ENCODE measurements at regions not wholly inside any gene's neighbourhood (a gene's known extent, or its start where the extent isn't known, plus 50 kb on each side); places are given as distances from the start of the nearest gene placed in this dataset.

GRCh38 chr2:193461431-193461934, 1266.8 kb upstream of the TMEFF2 start:
- Histone ChIP-seq H3K27me3 (ENCODE audit: control insufficient read depth in 2 of 2, insufficient read depth in 2 of 2, low read length in 2 of 2) (no peaks in the 10 kb centered on the region), H3K4me1 (ENCODE audit: control insufficient read depth in 1 of 2, insufficient read depth in 2 of 2, low read length in 2 of 2) (no peaks in the 10 kb centered on the region), H2AFZ (ENCODE audit: insufficient read depth, low read depth, low read length, poor library complexity, severe bottlenecking) (no peak overlapping the region), H4K20me1 (ENCODE audit: insufficient read depth, low read length) (no peaks in the 10 kb centered on the region), H3K36me3 (replicated peaks in 1 of 2; ENCODE audit: control insufficient read depth in 1 of 2, insufficient read depth in 2 of 2, low read length in 2 of 2) (no peaks in the 10 kb centered on the region), H3K79me2 (ENCODE audit: insufficient read depth, low read length) (no peaks in the 10 kb centered on the region), H3K9ac (ENCODE audit: insufficient read depth, low read length, poor library complexity, severe bottlenecking) (no peak overlapping the region), H3K4me3 (replicated peaks in 1 of 3; ENCODE audit: low read depth in 2 of 3, low read length in 3 of 3) (no peak overlapping the region), H3K27ac (ENCODE audit: low read depth in 1 of 2, low read length in 2 of 2) (no peak overlapping the region), H3K4me2 (replicated peaks; ENCODE audit: extremely low read depth, low read length, poor library complexity, severe bottlenecking) (no peak overlapping the region), H3K9me3 (replicated peaks in 1 of 2; ENCODE audit: control insufficient read depth in 1 of 2, insufficient read depth in 1 of 2, low read length in 2 of 2) (no peaks in the 10 kb centered on the region)
- no peak for DNase-seq
- H3K4me3 Mint-ChIP-seq: no peak overlapping the region
- peaks cover 0 to 1% (median 0%) of the 10 kb centered on the region in 3 donors for H3K27me3 Mint-ChIP-seq (ENCODE audit: low read depth in 3 of 3)
- no peaks in the 10 kb centered on the region for H3K36me3 Mint-ChIP-seq
- no peaks in the 10 kb centered on the region for H3K4me1 Mint-ChIP-seq
- no CpG with 5 or more reads among the region's 2 CpGs for WGBS (ENCODE audit: insufficient coverage)
- TF ChIP-seq, protein P1, sequence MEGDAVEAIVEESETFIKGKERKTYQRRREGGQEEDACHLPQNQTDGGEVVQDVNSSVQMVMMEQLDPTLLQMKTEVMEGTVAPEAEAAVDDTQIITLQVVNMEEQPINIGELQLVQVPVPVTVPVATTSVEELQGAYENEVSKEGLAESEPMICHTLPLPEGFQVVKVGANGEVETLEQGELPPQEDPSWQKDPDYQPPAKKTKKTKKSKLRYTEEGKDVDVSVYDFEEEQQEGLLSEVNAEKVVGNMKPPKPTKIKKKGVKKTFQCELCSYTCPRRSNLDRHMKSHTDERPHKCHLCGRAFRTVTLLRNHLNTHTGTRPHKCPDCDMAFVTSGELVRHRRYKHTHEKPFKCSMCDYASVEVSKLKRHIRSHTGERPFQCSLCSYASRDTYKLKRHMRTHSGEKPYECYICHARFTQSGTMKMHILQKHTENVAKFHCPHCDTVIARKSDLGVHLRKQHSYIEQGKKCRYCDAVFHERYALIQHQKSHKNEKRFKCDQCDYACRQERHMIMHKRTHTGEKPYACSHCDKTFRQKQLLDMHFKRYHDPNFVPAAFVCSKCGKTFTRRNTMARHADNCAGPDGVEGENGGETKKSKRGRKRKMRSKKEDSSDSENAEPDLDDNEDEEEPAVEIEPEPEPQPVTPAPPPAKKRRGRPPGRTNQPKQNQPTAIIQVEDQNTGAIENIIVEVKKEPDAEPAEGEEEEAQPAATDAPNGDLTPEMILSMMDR (IDR thresholded peaks at IDR 0.05): no peak
- H3K27ac Mint-ChIP-seq: no peak overlapping the region
- peaks cover 0 to 10% (median 3%) of the 10 kb centered on the region in 7 donors for H3K9me3 Mint-ChIP-seq
- intact Hi-C loops (cut with micrococcal nuclease): no loop called here

DNA sequence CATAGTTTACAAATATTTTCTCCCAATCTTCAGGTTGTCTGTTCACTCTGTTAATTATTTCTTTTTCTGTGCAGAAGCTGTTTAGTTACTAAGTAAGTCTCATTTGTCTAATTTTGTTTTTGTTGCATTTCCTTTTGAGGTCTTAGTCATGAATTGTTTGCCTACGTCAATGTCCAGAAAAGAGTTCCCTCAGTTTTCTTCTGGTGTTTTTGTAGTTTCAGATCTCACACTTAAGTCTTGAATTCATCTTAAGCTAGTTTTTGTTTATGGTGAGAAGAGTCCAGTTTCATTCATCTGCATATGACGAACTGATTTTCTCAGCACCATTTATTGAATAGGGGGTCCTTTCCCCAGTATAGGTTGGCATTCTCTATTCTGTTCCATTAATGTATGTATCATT, 1252.2 kb upstream of the TMEFF2 start:
- Histone ChIP-seq H3K4me1 (ENCODE audit: control insufficient read depth in 1 of 2, insufficient read depth in 2 of 2, low read length in 2 of 2) (no peaks in the 10 kb centered on the region), H4K20me1 (ENCODE audit: insufficient read depth, low read length) (no peaks in the 10 kb centered on the region), H3K9ac (ENCODE audit: insufficient read depth, low read length, poor library complexity, severe bottlenecking) (no peak overlapping the region), H3K4me2 (replicated peaks; ENCODE audit: extremely low read depth, low read length, poor library complexity, severe bottlenecking) (no peak overlapping the region), H3K27ac (ENCODE audit: low read depth in 1 of 2, low read length in 2 of 2) (no peak overlapping the region), H3K9me3 (replicated peaks in 1 of 2; ENCODE audit: control insufficient read depth in 1 of 2, insufficient read depth in 1 of 2, low read length in 2 of 2) (no peaks in the 10 kb centered on the region), H3K79me2 (ENCODE audit: insufficient read depth, low read length) (no peaks in the 10 kb centered on the region), H3K36me3 (replicated peaks in 1 of 2; ENCODE audit: control insufficient read depth in 1 of 2, insufficient read depth in 2 of 2, low read length in 2 of 2) (no peaks in the 10 kb centered on the region), H2AFZ (ENCODE audit: insufficient read depth, low read depth, low read length, poor library complexity, severe bottlenecking) (no peak overlapping the region), H3K4me3 (replicated peaks in 1 of 3; ENCODE audit: low read depth in 2 of 3, low read length in 3 of 3) (no peak overlapping the region), H3K27me3 (ENCODE audit: control insufficient read depth in 2 of 2, insufficient read depth in 2 of 2, low read length in 2 of 2) (no peaks in the 10 kb centered on the region)
- H3K9me3 Mint-ChIP-seq: peaks cover 0 to 4% (median 2%) of the 10 kb centered on the region in 7 donors
- DNase-seq: no peak
- intact Hi-C loops (cut with micrococcal nuclease): no loop called here
- WGBS (ENCODE audit: insufficient coverage): 100% methylated on average over 1 of the region's 2 CpGs
- H3K4me1 Mint-ChIP-seq: no peaks in the 10 kb centered on the region
- H3K4me3 Mint-ChIP-seq: no peak overlapping the region
- H3K27me3 Mint-ChIP-seq (ENCODE audit: low read depth in 3 of 3): peaks cover 0 to 2% (median 0%) of the 10 kb centered on the region in 3 donors
- TF ChIP-seq, protein P1 (IDR thresholded peaks at IDR 0.05): no peak
- no peak overlapping the region for H3K27ac Mint-ChIP-seq
- H3K36me3 Mint-ChIP-seq: no peaks in the 10 kb centered on the region

Measured in CD14-positive monocyte (primary cell).